ENCODE measurements at regions not wholly inside any gene's neighbourhood (a gene's known extent, or its start where the extent isn't known, plus 50 kb on each side); places are given as distances from the start of the nearest gene placed in this dataset.

DNA sequence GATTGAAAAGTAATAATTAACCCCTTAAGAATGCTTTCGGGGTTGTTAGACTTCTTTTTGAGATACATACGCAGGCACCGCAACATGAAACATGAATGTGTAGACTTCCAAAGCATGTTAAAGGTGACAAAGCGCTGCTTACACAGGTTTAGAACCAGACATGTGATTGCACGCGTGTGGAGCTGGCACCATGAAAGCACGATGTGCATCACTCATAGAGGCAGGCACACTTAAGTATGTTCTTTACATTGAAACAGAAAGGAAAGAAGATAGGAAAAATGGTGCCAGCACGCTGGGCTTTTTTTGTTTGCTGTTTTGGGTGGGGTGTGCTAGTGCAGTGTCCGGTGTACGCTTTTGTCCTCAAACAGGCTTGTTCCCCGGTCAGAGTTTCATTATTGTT, 83.6 kb upstream of the PPARA start (continued):
- no peak for TF ChIP-seq RFX5 (IDR thresholded peaks at IDR 0.05; ENCODE audit: low read length)
- TF ChIP-seq, protein P1, sequence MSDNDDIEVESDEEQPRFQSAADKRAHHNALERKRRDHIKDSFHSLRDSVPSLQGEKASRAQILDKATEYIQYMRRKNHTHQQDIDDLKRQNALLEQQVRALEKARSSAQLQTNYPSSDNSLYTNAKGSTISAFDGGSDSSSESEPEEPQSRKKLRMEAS (IDR thresholded peaks at IDR 0.05; ENCODE audit: low read depth) = 0 out of 2 replicates have a peak, but pooled peaks have one; percentile 31
- no peak for TF ChIP-seq FOXM1 (IDR thresholded peaks at IDR 0.05; ENCODE audit: low read depth)
- TF ChIP-seq TCF12 (IDR thresholded peaks at IDR 0.05) = no peak
- TF ChIP-seq, protein P2, sequence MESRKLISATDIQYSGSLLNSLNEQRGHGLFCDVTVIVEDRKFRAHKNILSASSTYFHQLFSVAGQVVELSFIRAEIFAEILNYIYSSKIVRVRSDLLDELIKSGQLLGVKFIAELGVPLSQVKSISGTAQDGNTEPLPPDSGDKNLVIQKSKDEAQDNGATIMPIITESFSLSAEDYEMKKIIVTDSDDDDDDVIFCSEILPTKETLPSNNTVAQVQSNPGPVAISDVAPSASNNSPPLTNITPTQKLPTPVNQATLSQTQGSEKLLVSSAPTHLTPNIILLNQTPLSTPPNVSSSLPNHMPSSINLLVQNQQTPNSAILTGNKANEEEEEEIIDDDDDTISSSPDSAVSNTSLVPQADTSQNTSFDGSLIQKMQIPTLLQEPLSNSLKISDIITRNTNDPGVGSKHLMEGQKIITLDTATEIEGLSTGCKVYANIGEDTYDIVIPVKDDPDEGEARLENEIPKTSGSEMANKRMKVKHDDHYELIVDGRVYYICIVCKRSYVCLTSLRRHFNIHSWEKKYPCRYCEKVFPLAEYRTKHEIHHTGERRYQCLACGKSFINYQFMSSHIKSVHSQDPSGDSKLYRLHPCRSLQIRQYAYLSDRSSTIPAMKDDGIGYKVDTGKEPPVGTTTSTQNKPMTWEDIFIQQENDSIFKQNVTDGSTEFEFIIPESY (IDR thresholded peaks at IDR 0.05; ENCODE audit: borderline replicate concordance, low read depth) = no peak
- no peak for TF ChIP-seq RAD21 (IDR thresholded peaks at IDR 0.05; ENCODE audit: low read length)

DNA sequence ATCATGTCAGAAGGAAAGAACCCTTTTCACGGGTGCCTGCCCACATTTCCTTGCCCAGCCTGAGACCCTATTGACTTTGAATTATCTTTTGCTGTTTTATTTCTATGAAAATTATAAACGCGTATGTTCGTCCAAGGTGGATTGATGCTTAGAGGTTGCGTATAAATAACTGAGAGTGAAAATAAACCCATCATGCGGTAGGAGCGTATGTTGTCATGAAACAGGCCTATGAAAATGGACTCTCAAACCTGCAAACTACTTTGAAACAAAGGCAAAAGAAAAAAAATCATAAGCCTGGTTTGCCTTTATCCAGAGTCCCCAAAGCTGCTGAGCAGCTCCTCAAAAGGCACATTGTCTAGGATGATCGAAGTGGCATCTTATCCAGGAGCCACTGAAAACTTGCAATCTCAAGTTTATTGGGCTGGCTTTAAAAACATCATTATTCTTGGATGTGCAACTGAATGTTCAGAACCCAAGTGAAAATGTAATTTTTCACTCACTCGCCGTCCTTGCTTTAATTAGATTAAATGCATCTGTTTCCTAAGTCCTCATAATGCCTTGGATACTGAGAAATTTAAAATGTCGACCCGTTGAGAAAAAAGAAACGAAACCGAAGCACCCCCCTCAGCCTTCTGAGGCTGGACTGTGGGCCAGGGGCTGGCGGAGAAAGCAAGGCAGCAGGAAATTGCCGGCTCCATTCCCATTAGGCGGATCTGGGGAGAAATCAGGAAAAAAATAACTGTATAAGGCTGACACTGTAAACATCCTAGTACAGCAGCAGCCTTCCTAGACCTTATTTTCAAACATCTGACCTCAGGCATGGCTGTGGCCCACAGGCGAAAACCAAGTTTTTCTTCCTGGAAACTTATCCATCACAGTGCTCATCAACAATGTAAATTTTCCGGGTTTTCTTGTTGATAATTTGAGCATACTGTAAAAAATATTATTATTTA, 82.9 kb upstream of the PPARA start:
- H3K9ac ChIP-seq = peak overlapping the region; percentile 99
- under 1% methylated on average over 19 of the region's 19 CpGs for WGBS (ENCODE audit: low lambda C conversion rate)
- POLR2A ChIA-PET = interaction anchor here (0.6 to 1.0 kb wide), 3 partner anchors 13 to 53 kb away, joined by 3 to 6 read pairs (median 3); no protein-coding TSS in a partner anchor

More for the DNA sequence above, 82.9 kb upstream of the PPARA start:
- Histone ChIP-seq H2AFZ (ENCODE audit: low read depth) (no peak overlapping the region), H3K27ac (ENCODE audit: low read depth in 2 of 2, low read length in 1 of 2) (peak overlapping the region; percentile 100), H3K27me3 (ENCODE audit: insufficient read depth) (no peaks in the 10 kb centered on the region), H3K9me3 (no peaks in the 10 kb centered on the region), H3K9me2 (no peaks in the 10 kb centered on the region), H4K20me1 (ENCODE audit: insufficient read depth) (peaks cover 1% of the 10 kb centered on the region), H3K36me3 (replicated peaks in 1 of 2; ENCODE audit: control insufficient read depth in 1 of 2, insufficient read depth in 2 of 2, low read length in 1 of 2) (peaks cover 0 to under 1% of the 10 kb centered on the region in 2 experiments), H3K4me2 (peak overlapping the region; percentile 95), H3F3A (replicated peaks; ENCODE audit: insufficient read depth) (peaks cover 37% of the 10 kb centered on the region), H3K79me2 (ENCODE audit: insufficient read depth) (peaks cover 89% of the 10 kb centered on the region), H3K4me1 (ENCODE audit: control insufficient read depth in 1 of 2, insufficient read depth in 2 of 2, low read depth in 1 of 2, low read length in 1 of 2) (peaks cover 31 to 48% of the 10 kb centered on the region in 2 experiments; a peak in 3 of 4 replicates), H3K4me3 (ENCODE audit: low read depth in 2 of 2, low read length in 1 of 2) (peak overlapping the region; percentile 38 to 69)
- CTCF ChIA-PET = interaction anchor here (0.9 to 2.4 kb wide), 5 partner anchors 31 to 70 kb away, joined by 3 to 11 read pairs (median 4); no protein-coding TSS in a partner anchor
- no peak for DNase-seq
- TF ChIP-seq RCOR1 (IDR thresholded peaks at IDR 0.05; ENCODE audit: low read length) = no peak
- no peak for TF ChIP-seq NFIC (IDR thresholded peaks at IDR 0.05; ENCODE audit: borderline replicate concordance)
- TF ChIP-seq MEF2A (IDR thresholded peaks at IDR 0.05; ENCODE audit: borderline replicate concordance, low read depth) = no peak
- TF ChIP-seq MXI1 (IDR thresholded peaks at IDR 0.05; ENCODE audit: low read depth, low read length) = 0 out of 2 replicates have a peak, but pooled peaks have one; percentile 15
- TF ChIP-seq, protein P3, sequence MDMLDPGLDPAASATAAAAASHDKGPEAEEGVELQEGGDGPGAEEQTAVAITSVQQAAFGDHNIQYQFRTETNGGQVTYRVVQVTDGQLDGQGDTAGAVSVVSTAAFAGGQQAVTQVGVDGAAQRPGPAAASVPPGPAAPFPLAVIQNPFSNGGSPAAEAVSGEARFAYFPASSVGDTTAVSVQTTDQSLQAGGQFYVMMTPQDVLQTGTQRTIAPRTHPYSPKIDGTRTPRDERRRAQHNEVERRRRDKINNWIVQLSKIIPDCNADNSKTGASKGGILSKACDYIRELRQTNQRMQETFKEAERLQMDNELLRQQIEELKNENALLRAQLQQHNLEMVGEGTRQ (IDR thresholded peaks at IDR 0.05; ENCODE audit: borderline replicate concordance, low read depth, low read length) = no peak
- no peak for TF ChIP-seq FOSL2 (IDR thresholded peaks at IDR 0.05; ENCODE audit: borderline replicate concordance, low read depth)
- TF ChIP-seq, protein P4, sequence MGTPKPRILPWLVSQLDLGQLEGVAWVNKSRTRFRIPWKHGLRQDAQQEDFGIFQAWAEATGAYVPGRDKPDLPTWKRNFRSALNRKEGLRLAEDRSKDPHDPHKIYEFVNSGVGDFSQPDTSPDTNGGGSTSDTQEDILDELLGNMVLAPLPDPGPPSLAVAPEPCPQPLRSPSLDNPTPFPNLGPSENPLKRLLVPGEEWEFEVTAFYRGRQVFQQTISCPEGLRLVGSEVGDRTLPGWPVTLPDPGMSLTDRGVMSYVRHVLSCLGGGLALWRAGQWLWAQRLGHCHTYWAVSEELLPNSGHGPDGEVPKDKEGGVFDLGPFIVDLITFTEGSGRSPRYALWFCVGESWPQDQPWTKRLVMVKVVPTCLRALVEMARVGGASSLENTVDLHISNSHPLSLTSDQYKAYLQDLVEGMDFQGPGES (IDR thresholded peaks at IDR 0.05; ENCODE audit: low read depth, low read length) = no peak
- no peak for TF ChIP-seq EZH2phosphoT487 (IDR thresholded peaks at IDR 0.05; ENCODE audit: borderline replicate concordance, low read depth)
- 0 out of 2 replicates have a peak, but pooled peaks have one; percentile 38 for TF ChIP-seq TAF1 (IDR thresholded peaks at IDR 0.05; ENCODE audit: borderline replicate concordance, low read depth, low read length)
- TF ChIP-seq JUND (IDR thresholded peaks at IDR 0.05) = no peak
- no peak for TF ChIP-seq ELF1 (IDR thresholded peaks at IDR 0.05)
- TF ChIP-seq, protein P5, sequence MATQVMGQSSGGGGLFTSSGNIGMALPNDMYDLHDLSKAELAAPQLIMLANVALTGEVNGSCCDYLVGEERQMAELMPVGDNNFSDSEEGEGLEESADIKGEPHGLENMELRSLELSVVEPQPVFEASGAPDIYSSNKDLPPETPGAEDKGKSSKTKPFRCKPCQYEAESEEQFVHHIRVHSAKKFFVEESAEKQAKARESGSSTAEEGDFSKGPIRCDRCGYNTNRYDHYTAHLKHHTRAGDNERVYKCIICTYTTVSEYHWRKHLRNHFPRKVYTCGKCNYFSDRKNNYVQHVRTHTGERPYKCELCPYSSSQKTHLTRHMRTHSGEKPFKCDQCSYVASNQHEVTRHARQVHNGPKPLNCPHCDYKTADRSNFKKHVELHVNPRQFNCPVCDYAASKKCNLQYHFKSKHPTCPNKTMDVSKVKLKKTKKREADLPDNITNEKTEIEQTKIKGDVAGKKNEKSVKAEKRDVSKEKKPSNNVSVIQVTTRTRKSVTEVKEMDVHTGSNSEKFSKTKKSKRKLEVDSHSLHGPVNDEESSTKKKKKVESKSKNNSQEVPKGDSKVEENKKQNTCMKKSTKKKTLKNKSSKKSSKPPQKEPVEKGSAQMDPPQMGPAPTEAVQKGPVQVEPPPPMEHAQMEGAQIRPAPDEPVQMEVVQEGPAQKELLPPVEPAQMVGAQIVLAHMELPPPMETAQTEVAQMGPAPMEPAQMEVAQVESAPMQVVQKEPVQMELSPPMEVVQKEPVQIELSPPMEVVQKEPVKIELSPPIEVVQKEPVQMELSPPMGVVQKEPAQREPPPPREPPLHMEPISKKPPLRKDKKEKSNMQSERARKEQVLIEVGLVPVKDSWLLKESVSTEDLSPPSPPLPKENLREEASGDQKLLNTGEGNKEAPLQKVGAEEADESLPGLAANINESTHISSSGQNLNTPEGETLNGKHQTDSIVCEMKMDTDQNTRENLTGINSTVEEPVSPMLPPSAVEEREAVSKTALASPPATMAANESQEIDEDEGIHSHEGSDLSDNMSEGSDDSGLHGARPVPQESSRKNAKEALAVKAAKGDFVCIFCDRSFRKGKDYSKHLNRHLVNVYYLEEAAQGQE (IDR thresholded peaks at IDR 0.05; ENCODE audit: low read depth, low read length) = no peak
- TF ChIP-seq RXRA (IDR thresholded peaks at IDR 0.05; ENCODE audit: borderline replicate concordance, low read depth) = no peak
- TF ChIP-seq, protein P6, sequence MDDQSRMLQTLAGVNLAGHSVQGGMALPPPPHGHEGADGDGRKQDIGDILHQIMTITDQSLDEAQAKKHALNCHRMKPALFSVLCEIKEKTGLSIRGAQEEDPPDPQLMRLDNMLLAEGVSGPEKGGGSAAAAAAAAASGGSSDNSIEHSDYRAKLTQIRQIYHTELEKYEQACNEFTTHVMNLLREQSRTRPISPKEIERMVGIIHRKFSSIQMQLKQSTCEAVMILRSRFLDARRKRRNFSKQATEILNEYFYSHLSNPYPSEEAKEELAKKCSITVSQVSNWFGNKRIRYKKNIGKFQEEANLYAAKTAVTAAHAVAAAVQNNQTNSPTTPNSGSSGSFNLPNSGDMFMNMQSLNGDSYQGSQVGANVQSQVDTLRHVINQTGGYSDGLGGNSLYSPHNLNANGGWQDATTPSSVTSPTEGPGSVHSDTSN (IDR thresholded peaks at IDR 0.05) = no peak
